Neural progenitor cell (in vitro differentiated cells): ENCODE measurements at regions not wholly inside any gene's neighbourhood (a gene's known extent, or its start where the extent isn't known, plus 50 kb on each side); places are given as distances from the start of the nearest gene placed in this dataset.

Source experiments
- EZH2 ChIP-seq: fragments of 200-600 bp; sonication (generic); IDR thresholded peaks from 2 replicates; pipeline ENCODE4 v1.6.1; 2017; ENCODE audit warnings: antibody characterized with exemption, mild to moderate bottlenecking, moderate library complexity
- EZH2phosphoT487 ChIP-seq: fragments of 200-600 bp; sonication (generic); IDR thresholded peaks from 2 replicates; pipeline ENCODE4 v1.6.1; 2017; ENCODE audit warnings: antibody characterized with exemption
- TF ChIP-seq, protein P1 (sequence below): fragments of 200-600 bp; sonication (generic); IDR thresholded peaks from 2 replicates; pipeline ENCODE4 v1.5.1; 2017; ENCODE audit warnings: antibody characterized with exemption, mild to moderate bottlenecking

DNA sequence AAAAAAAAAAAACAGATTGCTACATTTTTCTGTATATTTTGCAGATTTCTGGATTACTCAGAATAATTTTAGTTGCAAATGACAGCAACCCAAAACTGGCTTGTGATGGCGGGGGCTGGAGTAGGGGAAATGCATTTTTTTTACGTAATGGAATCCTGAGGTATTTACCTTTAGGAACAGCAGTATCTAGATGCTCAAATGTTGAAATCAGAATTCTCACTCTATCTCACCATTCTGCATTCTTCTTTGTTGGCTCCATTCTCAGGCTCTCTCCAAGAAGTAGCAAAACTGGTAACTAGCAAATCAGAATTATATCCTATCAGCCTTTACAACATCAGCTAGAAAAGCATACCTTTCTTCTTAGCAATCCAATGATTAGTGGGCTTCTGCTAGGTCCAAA is 554.3 kb downstream of the PRELID2 start:
- TF ChIP-seq, protein P1, sequence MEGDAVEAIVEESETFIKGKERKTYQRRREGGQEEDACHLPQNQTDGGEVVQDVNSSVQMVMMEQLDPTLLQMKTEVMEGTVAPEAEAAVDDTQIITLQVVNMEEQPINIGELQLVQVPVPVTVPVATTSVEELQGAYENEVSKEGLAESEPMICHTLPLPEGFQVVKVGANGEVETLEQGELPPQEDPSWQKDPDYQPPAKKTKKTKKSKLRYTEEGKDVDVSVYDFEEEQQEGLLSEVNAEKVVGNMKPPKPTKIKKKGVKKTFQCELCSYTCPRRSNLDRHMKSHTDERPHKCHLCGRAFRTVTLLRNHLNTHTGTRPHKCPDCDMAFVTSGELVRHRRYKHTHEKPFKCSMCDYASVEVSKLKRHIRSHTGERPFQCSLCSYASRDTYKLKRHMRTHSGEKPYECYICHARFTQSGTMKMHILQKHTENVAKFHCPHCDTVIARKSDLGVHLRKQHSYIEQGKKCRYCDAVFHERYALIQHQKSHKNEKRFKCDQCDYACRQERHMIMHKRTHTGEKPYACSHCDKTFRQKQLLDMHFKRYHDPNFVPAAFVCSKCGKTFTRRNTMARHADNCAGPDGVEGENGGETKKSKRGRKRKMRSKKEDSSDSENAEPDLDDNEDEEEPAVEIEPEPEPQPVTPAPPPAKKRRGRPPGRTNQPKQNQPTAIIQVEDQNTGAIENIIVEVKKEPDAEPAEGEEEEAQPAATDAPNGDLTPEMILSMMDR = no peak
- TF ChIP-seq EZH2 = no peak
- no peak for TF ChIP-seq EZH2phosphoT487
